IMR-90 (cell line): ENCODE measurements at regions not wholly inside any gene's neighbourhood (a gene's known extent, or its start where the extent isn't known, plus 50 kb on each side); places are given as distances from the start of the nearest gene placed in this dataset.

Source experiments
- ATAC-seq: fragments of 200-7000 bp; cut with Tn5 transposase; 2 replicates; pipeline ENCODE4 v1.9.1; 2020; ENCODE audit warnings: low read depth, mild to moderate bottlenecking, moderate library complexity
- BruUV-seq: library from RNA; stranded (reverse); fragments of 400-500 nt; replicated peaks from 2 replicates; lab custom pipeline; 2021; lab: Mats Ljungman, UMichigan
- CTCF ChIA-PET: fragments of 300-600 bp; formaldehyde crosslinking; extraction: SDS; loops from one replicate; lab custom pipeline; 2021; ENCODE audit warnings: antibody characterized with exemption; lab: Yijun Ruan, JAX
- POLR2A ChIA-PET: fragments of 300-600 bp; sonication (Branson Sonifier 250); formaldehyde crosslinking; loops from one replicate; lab custom pipeline; 2022; ENCODE audit warnings: antibody characterized with exemption; ENCODE audit not compliant: unreplicated experiment; lab: Charles Lee
- DNase-seq: peaks from one replicate; pipeline ENCODE4 v3.0.0; 2013
- H2AFZ ChIP-seq: replicated peaks from 2 replicates; pipeline ENCODE3; 2013; ENCODE audit warnings: low read length, mild to moderate bottlenecking; ENCODE audit not compliant: poor library complexity
- H2AK5ac ChIP-seq: 2 replicates; pipeline ENCODE4 v1.6.1; 2013; ENCODE audit warnings: low read depth, low read length, inconsistent platforms
- H2AK9ac ChIP-seq: replicated peaks from 2 replicates; pipeline ENCODE3; 2013; ENCODE audit warnings: mild to moderate bottlenecking, low read depth, low read length, moderate library complexity; ENCODE audit not compliant: poor library complexity
- H2BK120ac ChIP-seq: 2 replicates; pipeline ENCODE4 v1.6.1; 2013; ENCODE audit warnings: low read depth, low read length, inconsistent platforms
- H2BK15ac ChIP-seq: 3 replicates; pipeline ENCODE4 v1.6.1; 2013; ENCODE audit warnings: low read depth, low read length, inconsistent platforms
- H2BK20ac ChIP-seq: 2 replicates; pipeline ENCODE4 v1.6.1; 2013; ENCODE audit warnings: low read depth, mild to moderate bottlenecking, inconsistent platforms, low read length, moderate library complexity
- H2BK5ac ChIP-seq: 2 replicates; pipeline ENCODE4 v1.6.1; 2013; ENCODE audit warnings: mild to moderate bottlenecking, low read depth, low read length, inconsistent platforms; ENCODE audit not compliant: poor library complexity, severe bottlenecking
- H3K14ac ChIP-seq: replicated peaks from 2 replicates; pipeline ENCODE4 v1.6.1; 2013; ENCODE audit warnings: low read depth, low read length, inconsistent platforms
- H3K18ac ChIP-seq: 2 replicates; pipeline ENCODE4 v1.6.1; 2013; ENCODE audit warnings: low read depth, low read length, control low read depth
- H3K23ac ChIP-seq: 2 replicates; pipeline ENCODE4 v1.6.1; 2013; ENCODE audit warnings: low read depth, low read length, inconsistent platforms
- H3K27ac ChIP-seq: 2 replicates; pipeline ENCODE4 v1.5.1; 2013; ENCODE audit warnings: mild to moderate bottlenecking, control low read depth, low read length; ENCODE audit not compliant: insufficient read depth
- H3K27me3 ChIP-seq: 2 replicates; pipeline ENCODE4 v1.6.1; 2013; ENCODE audit warnings: low read length; ENCODE audit not compliant: control insufficient read depth, insufficient read depth
- H3K36me3 ChIP-seq: 2 replicates; pipeline ENCODE4 v1.6.1; 2013; ENCODE audit warnings: low read length, mixed read lengths; ENCODE audit not compliant: control insufficient read depth, insufficient read depth
- H3K4ac ChIP-seq: 2 replicates; pipeline ENCODE4 v1.6.1; 2013; ENCODE audit warnings: low read depth, low read length, inconsistent platforms
- H3K4me1 ChIP-seq: 2 replicates; pipeline ENCODE4 v1.6.1; 2013; ENCODE audit warnings: low read length, mixed read lengths; ENCODE audit not compliant: control insufficient read depth, insufficient read depth
- H3K4me2 ChIP-seq: 2 replicates; pipeline ENCODE4 v1.6.1; 2013; ENCODE audit warnings: low read depth, mild to moderate bottlenecking, control low read depth, low read length, moderate library complexity
- H3K4me3 ChIP-seq: 2 replicates; pipeline ENCODE4 v1.5.1; 2013; ENCODE audit warnings: low read depth, mild to moderate bottlenecking, control low read depth, low read length, moderate library complexity; ENCODE audit not compliant: insufficient read depth
- H3K56ac ChIP-seq: 2 replicates; pipeline ENCODE4 v1.6.1; 2013; ENCODE audit warnings: low read length, inconsistent platforms; ENCODE audit not compliant: insufficient read depth; ENCODE audit errors: extremely low read depth
- H3K79me1 ChIP-seq, 2 experiments: 2 replicates each; pipeline ENCODE4 v1.6.1; 2013; ENCODE audit warnings: low read length in 2 of 2, inconsistent platforms in 1 of 2, low read depth in 1 of 2
- H3K9ac ChIP-seq: 2 replicates; pipeline ENCODE4 v1.6.1; 2013; ENCODE audit warnings: low read depth, low read length, control low read depth
- H3K9me1 ChIP-seq: 2 replicates; pipeline ENCODE4 v1.6.1; 2013; ENCODE audit warnings: low read length, inconsistent platforms; ENCODE audit not compliant: insufficient read depth
- H3K9me3 ChIP-seq: 2 replicates; pipeline ENCODE4 v1.6.1; 2013; ENCODE audit warnings: low read length; ENCODE audit not compliant: control insufficient read depth, insufficient read depth
- H4K20me1 ChIP-seq: 2 replicates; pipeline ENCODE4 v1.6.1; 2013; ENCODE audit warnings: low read length, inconsistent platforms; ENCODE audit not compliant: insufficient read depth
- H4K5ac ChIP-seq: 2 replicates; pipeline ENCODE4 v1.6.1; 2013; ENCODE audit warnings: mild to moderate bottlenecking, low read depth, low read length, control low read depth
- H4K8ac ChIP-seq, 2 experiments: 2 replicates each; pipeline ENCODE4 v1.6.1; 2013; ENCODE audit warnings: low read depth in 2 of 2, low read length in 2 of 2, control low read depth in 1 of 2, inconsistent platforms in 1 of 2
- H4K91ac ChIP-seq: 2 replicates; pipeline ENCODE4 v1.6.1; 2013; ENCODE audit warnings: low read depth, low read length, inconsistent platforms; ENCODE audit not compliant: insufficient read depth
- CHD1 ChIP-seq: IDR thresholded peaks from 2 replicates; pipeline ENCODE4 v1.6.1; 2012; ENCODE audit warnings: low read depth, low read length, improper control_type of control experiment
- FOS ChIP-seq: fragments of 150-350 bp; IDR thresholded peaks from 2 replicates; pipeline ENCODE4 v1.6.1; 2016; ENCODE audit warnings: low read depth, low read length
- MAFK ChIP-seq: IDR thresholded peaks from 2 replicates; pipeline ENCODE4 v1.6.1; 2012; ENCODE audit warnings: low read depth, low read length, improper control_type of control experiment
- MAZ ChIP-seq: IDR thresholded peaks from 2 replicates; pipeline ENCODE4 v1.6.1; 2012; ENCODE audit warnings: low read depth, mild to moderate bottlenecking, low read length, improper control_type of control experiment, moderate library complexity, borderline replicate concordance
- MXI1 ChIP-seq: IDR thresholded peaks from 2 replicates; pipeline ENCODE4 v1.6.1; 2012; ENCODE audit warnings: low read depth, mild to moderate bottlenecking, low read length, moderate library complexity, borderline replicate concordance
- NFE2L2 ChIP-seq: fragments of 150-350 bp; IDR thresholded peaks from 2 replicates; pipeline ENCODE4 v1.6.1; 2016; ENCODE audit warnings: low read depth, mild to moderate bottlenecking, low read length
- POLR2A ChIP-seq: IDR thresholded peaks from 2 replicates; pipeline ENCODE4 v1.6.1; 2012; ENCODE audit warnings: mild to moderate bottlenecking, low read depth, low read length
- RAD21 ChIP-seq: IDR thresholded peaks from 2 replicates; pipeline ENCODE4 v1.6.1; 2012; ENCODE audit warnings: low read length, improper control_type of control experiment
- RFX5 ChIP-seq: IDR thresholded peaks from 2 replicates; pipeline ENCODE4 v1.8.0; 2012; ENCODE audit warnings: low read depth, mild to moderate bottlenecking, low read length, moderate library complexity
- SMC3 ChIP-seq: fragments of 150-350 bp; IDR thresholded peaks from 2 replicates; pipeline ENCODE4 v1.6.1; 2016; ENCODE audit warnings: low read depth, mild to moderate bottlenecking, antibody characterized with exemption, low read length, moderate library complexity
- USF2 ChIP-seq: fragments of 150-350 bp; IDR thresholded peaks from 2 replicates; pipeline ENCODE4 v1.6.1; 2017; ENCODE audit warnings: mild to moderate bottlenecking, antibody characterized with exemption, low read length, low read depth
- WGBS, 2 experiments: methylation state at CpG; one replicate each; pipeline versions ENCODE4 v1.1.5 to v1.1.7; 2013; ENCODE audit warnings: missing lambda C conversion rate in 2 of 2; ENCODE audit not compliant: insufficient read length in 1 of 2; ENCODE audit errors: extremely low coverage in 2 of 2; 5-methylcytosine and 5-hydroxymethylcytosine counted together
- dilution Hi-C: fragments of 300-500 bp; cut with HindIII; formaldehyde crosslinking; loops from one replicate; pipeline ENCODE4 v1.14.3; 2018; ENCODE audit warnings: low sequenced_read_pairs; ENCODE audit not compliant: unreplicated experiment
- in situ Hi-C: fragments of 300-500 bp; cut with MboI; formaldehyde crosslinking; loops from 3 replicates; pipeline ENCODE4 v1.14.3; 2019; ENCODE audit warnings: low sequenced_read_pairs, inconsistent platforms, mixed read lengths
- intact Hi-C: fragments of 100-400 bp; cut with micrococcal nuclease; formaldehyde crosslinking; loops from 2 replicates; pipeline ENCODE4 v1.10.0; 2022

GRCh38 chr14:56894591-56894991 is 84.3 kb upstream of the OTX2 start:
- no peak overlapping the region for H2BK15ac ChIP-seq
- in situ Hi-C loops = no loop called here
- dilution Hi-C loops = no loop called here
- no peak overlapping the region for H2BK20ac ChIP-seq
- H3K9me3 ChIP-seq = no peaks in the 10 kb centered on the region
- no peaks in the 10 kb centered on the region for H3K79me1 ChIP-seq
- H3K23ac ChIP-seq = no peak overlapping the region
- no peak overlapping the region for H3K4ac ChIP-seq
- no peak overlapping the region for H3K4me3 ChIP-seq
- no peaks in the 10 kb centered on the region for H3K9me1 ChIP-seq
- no peak overlapping the region for H4K5ac ChIP-seq
- no peak overlapping the region for H3K27ac ChIP-seq
- no peaks in the 10 kb centered on the region for H4K20me1 ChIP-seq
- H3K18ac ChIP-seq = no peak overlapping the region
- H2BK5ac ChIP-seq = no peak overlapping the region
- WGBS, 2 experiments = 33% methylated on average over 1 of the region's 3 CpGs; no CpG with 5 or more reads in 1 of the 2 experiments
- H4K91ac ChIP-seq = no peak overlapping the region
- no peak overlapping the region for H2AFZ ChIP-seq
- CTCF ChIA-PET = no interaction called here
- no peak overlapping the region for H3K56ac ChIP-seq
- H2BK120ac ChIP-seq = no peak overlapping the region
- intact Hi-C loops = no loop called here
- no peak overlapping the region for H3K9ac ChIP-seq
- no peak overlapping the region for H2AK5ac ChIP-seq
- H3K27me3 ChIP-seq = no peaks in the 10 kb centered on the region
- no peak overlapping the region for H2AK9ac ChIP-seq
- H3K14ac ChIP-seq = no peak overlapping the region
- TF ChIP-seq MAFK (no peak), RFX5 (no peak), SMC3 (no peak), MXI1 (no peak), USF2 (no peak), POLR2A (no peak), CHD1 (no peak), NFE2L2 (no peak), RAD21 (no peak), MAZ (no peak), FOS (no peak)
- H4K8ac ChIP-seq = no peak overlapping the region
- no peak for ATAC-seq
- no peaks in the 10 kb centered on the region for H3K36me3 ChIP-seq
- H3K4me2 ChIP-seq = no peak overlapping the region
- H3K4me1 ChIP-seq = no peaks in the 10 kb centered on the region
- BruUV-seq = no TSS peak
- POLR2A ChIA-PET = no interaction called here
- no peak for DNase-seq
